ENCODE measurements at regions not wholly inside any gene's neighbourhood (a gene's known extent, or its start where the extent isn't known, plus 50 kb on each side); places are given as distances from the start of the nearest gene placed in this dataset.

DNA sequence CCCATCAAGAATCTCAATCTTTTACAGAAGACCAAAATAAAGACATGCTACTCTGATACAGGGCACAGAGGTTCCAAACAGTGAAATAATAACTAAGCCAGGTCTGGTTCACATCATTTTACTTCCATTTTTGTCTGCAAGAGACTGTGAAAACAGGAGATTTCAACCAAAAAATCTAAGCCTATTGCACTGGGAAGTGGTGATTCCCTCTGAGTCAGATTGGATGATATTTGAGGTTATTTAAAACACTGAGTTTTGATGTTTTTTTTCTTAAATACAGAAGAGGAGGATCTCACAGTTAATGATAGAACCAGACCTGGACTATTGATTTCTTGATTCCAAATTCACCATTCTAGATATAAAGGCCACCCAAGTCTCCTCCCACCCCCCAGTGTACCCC lies 117.3 kb upstream of the FAM20A start:
- DNase-seq (ENCODE audit: unreplicated experiment) = no peak
- Mint-ChIP-seq H3K4me3 (ENCODE audit: unreplicated experiment) (no peak overlapping the region), H3K36me3 (ENCODE audit: insufficient read depth, unreplicated experiment) (no peaks in the 10 kb centered on the region), H3K27me3 (ENCODE audit: insufficient read depth, unreplicated experiment) (no peaks in the 10 kb centered on the region), H3K27ac (ENCODE audit: low read depth, unreplicated experiment) (no peak overlapping the region), H3K4me1 (ENCODE audit: insufficient read depth, unreplicated experiment) (peaks cover 6% of the 10 kb centered on the region), H3K9me3 (ENCODE audit: unreplicated experiment) (no peaks in the 10 kb centered on the region)
- intact Hi-C loops (cut with micrococcal nuclease) = no loop called here
- BruUV-seq (replicated peaks) = no TSS peak
- ChIA-PET POLR2A (interaction anchor here (1.8 kb wide), 1 partner anchor 20 kb away, joined by 7 read pairs; no protein-coding TSS in a partner anchor), CTCF (no interaction called here)
- TF ChIP-seq, protein P1, sequence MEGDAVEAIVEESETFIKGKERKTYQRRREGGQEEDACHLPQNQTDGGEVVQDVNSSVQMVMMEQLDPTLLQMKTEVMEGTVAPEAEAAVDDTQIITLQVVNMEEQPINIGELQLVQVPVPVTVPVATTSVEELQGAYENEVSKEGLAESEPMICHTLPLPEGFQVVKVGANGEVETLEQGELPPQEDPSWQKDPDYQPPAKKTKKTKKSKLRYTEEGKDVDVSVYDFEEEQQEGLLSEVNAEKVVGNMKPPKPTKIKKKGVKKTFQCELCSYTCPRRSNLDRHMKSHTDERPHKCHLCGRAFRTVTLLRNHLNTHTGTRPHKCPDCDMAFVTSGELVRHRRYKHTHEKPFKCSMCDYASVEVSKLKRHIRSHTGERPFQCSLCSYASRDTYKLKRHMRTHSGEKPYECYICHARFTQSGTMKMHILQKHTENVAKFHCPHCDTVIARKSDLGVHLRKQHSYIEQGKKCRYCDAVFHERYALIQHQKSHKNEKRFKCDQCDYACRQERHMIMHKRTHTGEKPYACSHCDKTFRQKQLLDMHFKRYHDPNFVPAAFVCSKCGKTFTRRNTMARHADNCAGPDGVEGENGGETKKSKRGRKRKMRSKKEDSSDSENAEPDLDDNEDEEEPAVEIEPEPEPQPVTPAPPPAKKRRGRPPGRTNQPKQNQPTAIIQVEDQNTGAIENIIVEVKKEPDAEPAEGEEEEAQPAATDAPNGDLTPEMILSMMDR (IDR thresholded peaks at IDR 0.05; ENCODE audit: unreplicated experiment) = no peak

DNA sequence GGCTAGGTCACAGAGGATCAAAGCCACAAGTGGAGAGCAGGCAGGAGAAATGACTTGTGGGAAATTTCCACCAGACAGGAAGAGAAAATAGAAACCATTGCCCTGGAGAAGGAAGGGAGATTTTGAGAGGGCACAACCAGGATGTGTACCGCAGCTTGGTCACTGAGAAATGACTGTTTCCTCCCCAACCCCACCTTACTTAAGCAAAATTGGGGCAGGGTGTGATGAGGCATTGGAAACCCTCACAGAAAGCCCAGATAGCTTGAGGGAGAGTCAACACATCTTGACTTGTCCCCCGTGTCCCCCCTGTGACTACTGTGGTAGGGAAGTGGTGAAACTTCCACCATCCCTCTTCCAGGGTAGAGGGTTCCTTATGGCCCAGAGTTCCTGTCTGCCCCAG lies 113.5 kb upstream of the FAM20A start:
- Mint-ChIP-seq H3K9me3 (ENCODE audit: unreplicated experiment) (no peaks in the 10 kb centered on the region), H3K27me3 (ENCODE audit: insufficient read depth, unreplicated experiment) (peaks cover 17% of the 10 kb centered on the region), H3K4me1 (ENCODE audit: insufficient read depth, unreplicated experiment) (peaks cover 6% of the 10 kb centered on the region), H3K36me3 (ENCODE audit: insufficient read depth, unreplicated experiment) (no peaks in the 10 kb centered on the region), H3K4me3 (ENCODE audit: unreplicated experiment) (no peak overlapping the region), H3K27ac (ENCODE audit: low read depth, unreplicated experiment) (no peak overlapping the region)
- intact Hi-C loops (cut with micrococcal nuclease) = no loop called here
- BruUV-seq (replicated peaks) = no TSS peak
- no peak for DNase-seq (ENCODE audit: unreplicated experiment)
- ChIA-PET CTCF (no interaction called here), POLR2A (interaction anchor here (1.0 kb wide), 1 partner anchor 17 kb away, joined by 4 read pairs; no protein-coding TSS in a partner anchor)
- TF ChIP-seq, protein P1 (IDR thresholded peaks at IDR 0.05; ENCODE audit: unreplicated experiment) = no peak

DNA sequence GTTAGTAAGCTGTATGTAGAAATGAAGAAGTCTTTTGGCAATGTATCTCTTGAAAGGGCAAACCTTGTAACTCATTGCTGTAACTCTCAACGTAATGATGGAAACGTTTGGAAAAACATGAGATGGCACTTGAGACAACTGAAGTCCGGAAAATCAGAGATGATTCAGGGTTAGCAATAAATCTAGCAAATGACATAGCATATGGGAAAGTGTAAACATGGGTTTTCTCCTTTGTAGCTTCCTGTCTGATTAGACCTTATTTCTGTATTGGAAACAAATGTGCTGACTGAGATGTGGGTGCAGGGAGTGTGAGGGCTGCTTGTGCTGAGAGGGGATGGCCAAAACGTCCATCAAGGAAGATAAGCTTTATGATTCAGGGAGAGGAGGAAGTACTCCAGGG lies 110.7 kb upstream of the FAM20A start:
- Mint-ChIP-seq H3K27me3 (ENCODE audit: insufficient read depth, unreplicated experiment) (peaks cover 17% of the 10 kb centered on the region), H3K9me3 (ENCODE audit: unreplicated experiment) (no peaks in the 10 kb centered on the region), H3K27ac (ENCODE audit: low read depth, unreplicated experiment) (no peak overlapping the region), H3K4me3 (ENCODE audit: unreplicated experiment) (no peak overlapping the region), H3K36me3 (ENCODE audit: insufficient read depth, unreplicated experiment) (no peaks in the 10 kb centered on the region), H3K4me1 (ENCODE audit: insufficient read depth, unreplicated experiment) (peaks cover 4% of the 10 kb centered on the region)
- CTCF ChIA-PET = no interaction called here
- POLR2A ChIA-PET = no interaction called here
- intact Hi-C loops (cut with micrococcal nuclease) = no loop called here
- TF ChIP-seq, protein P1 (IDR thresholded peaks at IDR 0.05; ENCODE audit: unreplicated experiment) = no peak
- DNase-seq (ENCODE audit: unreplicated experiment) = no peak
- BruUV-seq (replicated peaks) = no TSS peak

DNA sequence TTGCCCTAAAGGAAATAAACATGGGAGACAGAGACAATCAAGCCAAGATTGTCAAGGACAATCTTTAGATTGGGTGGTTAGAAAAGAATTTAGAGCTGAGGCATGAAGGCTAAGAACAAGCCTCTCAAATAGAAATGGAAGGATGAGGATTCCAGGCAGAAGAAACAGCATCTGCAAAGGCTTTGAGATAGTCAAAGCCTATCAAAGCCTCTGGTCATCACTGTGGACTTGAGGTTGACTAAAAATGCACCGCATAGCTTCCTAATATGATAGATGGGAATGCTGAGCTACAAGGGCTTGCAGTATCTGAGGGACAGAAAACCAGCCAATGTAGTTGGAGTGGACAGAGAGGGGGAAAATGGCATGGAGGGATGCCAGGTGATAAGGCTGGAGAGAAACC lies 109.8 kb upstream of the FAM20A start:
- peaks cover 17% of the 10 kb centered on the region for H3K27me3 Mint-ChIP-seq (ENCODE audit: insufficient read depth, unreplicated experiment)
- no peaks in the 10 kb centered on the region for H3K36me3 Mint-ChIP-seq (ENCODE audit: insufficient read depth, unreplicated experiment)
- BruUV-seq (replicated peaks) = no TSS peak
- no peaks in the 10 kb centered on the region for H3K9me3 Mint-ChIP-seq (ENCODE audit: unreplicated experiment)
- no peak overlapping the region for H3K27ac Mint-ChIP-seq (ENCODE audit: low read depth, unreplicated experiment)
- TF ChIP-seq, protein P1 (IDR thresholded peaks at IDR 0.05; ENCODE audit: unreplicated experiment) = no peak
- peaks cover 7% of the 10 kb centered on the region for H3K4me1 Mint-ChIP-seq (ENCODE audit: insufficient read depth, unreplicated experiment)
- DNase-seq (ENCODE audit: unreplicated experiment) = no peak
- ChIA-PET CTCF (no interaction called here), POLR2A (no interaction called here)
- intact Hi-C loops (cut with micrococcal nuclease) = no loop called here
- no peak overlapping the region for H3K4me3 Mint-ChIP-seq (ENCODE audit: unreplicated experiment)

All from MCF 10A (cell line).